Jurkat, Clone E6-1 (cell line): ENCODE measurements at regions not wholly inside any gene's neighbourhood (a gene's known extent, or its start where the extent isn't known, plus 50 kb on each side); places are given as distances from the start of the nearest gene placed in this dataset.

Source experiments
- DNase-seq: peaks from one replicate; pipeline ENCODE4 v3.0.0-alpha.2; 2011; ENCODE audit warnings: low read depth, low spot score
- H3K4me3 ChIP-seq: 2 replicates; pipeline ENCODE4 v1.5.1; 2011; ENCODE audit warnings: mild to moderate bottlenecking, low read length, control low read depth, moderate library complexity

- no peak for DNase-seq
- no peak overlapping the region for H3K4me3 ChIP-seq
These were observed 251.9 kb upstream of the PRDM1 start for GRCh38 chr6:105833959-105834947.

GRCh38 chr6:105832313-105832761, 253.8 kb upstream of the PRDM1 start:
- DNase-seq = no peak
- H3K4me3 ChIP-seq = no peak overlapping the region

GRCh38 chr6:105831311-105832097, 254.6 kb upstream of the PRDM1 start:
- no peak overlapping the region for H3K4me3 ChIP-seq
- no peak for DNase-seq

- H3K4me3 ChIP-seq = no peak overlapping the region
- no peak for DNase-seq
These were observed 260.9 kb upstream of the PRDM1 start for GRCh38 chr6:105825210-105825609.

- no peak overlapping the region for H3K4me3 ChIP-seq
- DNase-seq = no peak
These were observed 261.4 kb upstream of the PRDM1 start for GRCh38 chr6:105824732-105825131.

GRCh38 chr6:105821777-105822176, 264.4 kb upstream of the PRDM1 start:
- DNase-seq = no peak
- no peak overlapping the region for H3K4me3 ChIP-seq

GRCh38 chr6:105821027-105821426, 265.1 kb upstream of the PRDM1 start:
- H3K4me3 ChIP-seq = no peak overlapping the region
- DNase-seq = no peak

GRCh38 chr6:105819745-105820144, 266.4 kb upstream of the PRDM1 start:
- no peak overlapping the region for H3K4me3 ChIP-seq
- no peak for DNase-seq

- no peak for DNase-seq
- no peak overlapping the region for H3K4me3 ChIP-seq
These were observed 267.6 kb upstream of the PRDM1 start for GRCh38 chr6:105818505-105818904.

- no peak for DNase-seq
- no peak overlapping the region for H3K4me3 ChIP-seq
These were observed 268.2 kb upstream of the PRDM1 start for GRCh38 chr6:105817961-105818360.

GRCh38 chr6:105817370-105817769, 268.8 kb upstream of the PRDM1 start:
- no peak for DNase-seq
- H3K4me3 ChIP-seq = no peak overlapping the region

- DNase-seq = no peak
- no peak overlapping the region for H3K4me3 ChIP-seq
These were observed 269.3 kb upstream of the PRDM1 start for GRCh38 chr6:105816847-105817246.

- DNase-seq = no peak
- no peak overlapping the region for H3K4me3 ChIP-seq
These were observed 270.2 kb upstream of the PRDM1 start for GRCh38 chr6:105815661-105816555.

- H3K4me3 ChIP-seq = no peak overlapping the region
- DNase-seq = no peak
These were observed 271.2 kb upstream of the PRDM1 start for GRCh38 chr6:105814745-105815536.

- no peak for DNase-seq
- peak overlapping the region; percentile 13; the same call in 1 of the 2 replicates for H3K4me3 ChIP-seq
These were observed 275.1 kb upstream of the PRDM1 start for GRCh38 chr6:105810922-105811482.

GRCh38 chr6:105810105-105810921, 275.8 kb upstream of the PRDM1 start:
- peak; percentile 98 for DNase-seq
- H3K4me3 ChIP-seq = peak overlapping the region; percentile 36

GRCh38 chr6:105808571-105808970, 277.6 kb upstream of the PRDM1 start:
- no peak overlapping the region for H3K4me3 ChIP-seq
- DNase-seq = no peak
